Heart right ventricle (tissue), 16 donors: ENCODE measurements at regions not wholly inside any gene's neighbourhood (a gene's known extent, or its start where the extent isn't known, plus 50 kb on each side); places are given as distances from the start of the nearest gene placed in this dataset.

Experiments
- ATAC-seq, 8 donors: fragments of 200-7000 bp; cut with Tn5 transposase; one replicate each; pipeline ENCODE4 v1.9.1; 2020; ENCODE audit warnings: mild to moderate bottlenecking in 8 of 8, moderate library complexity in 8 of 8, moderate number of reproducible peaks in 1 of 8
- DNase-seq, 2 donors: peaks; one replicate each; pipeline ENCODE4 v3.0.0-alpha.2; 2020
- H3K27ac ChIP-seq, 10 donors: fragments of 200-600 bp; sonication (generic) in 2 of 10; one replicate each; pipeline versions ENCODE4 v1.5.0 to v1.8.0; 2020 to 2022; ENCODE audit warnings: mild to moderate bottlenecking in 3 of 10
- H3K27me3 ChIP-seq, 7 donors: fragments of 200-600 bp; one replicate each; pipeline ENCODE4 v1.8.0; 2021 to 2022; ENCODE audit warnings: mild to moderate bottlenecking in 2 of 7
- H3K36me3 ChIP-seq, 9 donors: fragments of 200-600 bp; sonication (generic) in 1 of 9; one replicate each; pipeline versions ENCODE4 v1.5.0 to v1.8.0; 2020 to 2022; ENCODE audit warnings: mild to moderate bottlenecking in 2 of 9
- H3K4me1 ChIP-seq, 9 donors: fragments of 200-600 bp; sonication (generic) in 1 of 9; one replicate each; pipeline versions ENCODE4 v1.5.0 to v1.8.0; 2020 to 2022; ENCODE audit warnings: mild to moderate bottlenecking in 4 of 9
- H3K4me3 ChIP-seq, 10 donors: fragments of 200-600 bp; sonication (generic) in 2 of 10; one replicate each; pipeline versions ENCODE4 v1.5.0 to v1.8.0; 2020 to 2022; ENCODE audit warnings: mild to moderate bottlenecking in 7 of 10, moderate library complexity in 2 of 10
- H3K9me3 ChIP-seq, 11 donors: fragments of 200-600 bp in 10 of 11; sonication (generic) in 2 of 11; one replicate each; pipeline versions ENCODE4 v1.5.0 to v1.8.0; 2013 to 2022; ENCODE audit warnings: mild to moderate bottlenecking in 2 of 11, control low read depth in 1 of 11, moderate library complexity in 1 of 11
- WGBS, 2 donors: extraction: QIAGEN DNeasy Blood & Tissue Kit; methylation state at CpG; one replicate each; pipeline ENCODE4 v1.1.7; 2013; ENCODE audit warnings: inconsistent platforms in 1 of 2; 5-methylcytosine and 5-hydroxymethylcytosine counted together
- intact Hi-C, 10 donors: fragments of 100-400 bp; cut with DNase I; formaldehyde crosslinking; loops; one replicate each; pipeline versions ENCODE4 v1.11.1 to v1.14.2; 2022
- TF ChIP-seq, protein P1 (sequence below), 9 donors: fragments of 200-600 bp; sonication (generic) in 2 of 9; IDR thresholded peaks; one replicate each; pipeline versions ENCODE4 v1.5.0 to v1.8.0; 2021 to 2022; ENCODE audit warnings: antibody characterized with exemption in 9 of 9, mild to moderate bottlenecking in 5 of 9, moderate library complexity in 1 of 9
- donor health status: Arrhythmogenic right ventricular cardiomyopathy.
- donor health status: ischemic (EF 13 %, LVEDD 7.1; RV severe dilation, severe dysfunction).
- donor health status: healthy with polysubstance abuse.
- donor health status: DM: no; HTN: yes; CAD: no.
- donor health status: DM: no; HTN: no; CAD: no.
- donor health status: ischemic (EF 25% LVEDD 6.9; RV normal size, moderate dysfunction).
- donor health status: ischemic (EF 25% LVEDD 5.7; RV mildly dilated, moderate dysfunction).
- donor health status: healthy.
- donor health status: DM: yes; HTN: yes; CAD: no.
- donor health status: Ischemic cardiomyopathy.
- donor health status: ischemic (EF 35%, LVEDD 5.7; RV mildly dilated, moderate dysfunction).
- donor health status: nonischemic (EF 11% LVEDD 7.7; RV severe dilation, severe dysfunction).
- donor health status: DM: yes; HTN: yes; CAD: no.
- donor health status: PGD.
- donor health status: ischemic (EF 29% LVEDD 5.4; RV normal size, mild dysfunction).
- donor health status: nonischemic (EF 23%, LVEDD 6.1; RV moderate dilation, normal function).

DNA sequence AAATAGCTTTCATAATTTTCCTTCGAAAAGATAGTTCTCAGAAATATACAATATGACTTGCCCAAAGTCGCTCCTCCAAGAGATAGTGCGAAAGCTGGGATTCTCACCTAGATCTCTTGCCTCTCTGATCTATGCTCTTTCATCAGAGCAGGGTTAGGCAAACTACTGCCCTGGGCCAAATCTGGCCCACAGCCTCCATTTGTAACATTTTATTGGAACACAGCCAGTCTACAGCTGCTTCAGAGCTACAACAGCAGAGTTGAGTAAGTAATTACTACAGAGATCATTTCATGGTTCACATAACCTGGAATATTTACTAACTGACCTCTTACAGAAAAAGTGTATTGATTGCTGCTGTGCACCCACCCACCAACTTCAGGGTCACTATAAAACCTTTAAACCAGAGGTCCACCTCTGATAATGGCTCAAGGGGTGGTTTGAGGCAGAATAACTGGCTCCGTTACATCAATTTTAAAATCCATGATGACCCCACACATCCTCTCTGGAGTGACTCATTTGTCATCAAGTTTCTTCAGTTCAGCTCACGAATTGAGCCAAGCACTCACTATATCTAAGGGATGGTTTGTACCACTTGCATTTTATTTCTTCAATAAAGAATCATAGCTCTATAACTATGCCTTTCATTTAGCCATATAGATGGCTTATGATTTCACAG is 1019.0 kb downstream of the XPNPEP1 start:
- Histone ChIP-seq H3K27me3 (peaks cover 0 to 22% (median 0%) of the 10 kb centered on the region in 7 donors), H3K4me3 (no peak overlapping the region), H3K9me3 (no peaks in the 10 kb centered on the region), H3K27ac (no peak overlapping the region), H3K36me3 (no peaks in the 10 kb centered on the region), H3K4me1 (peaks cover 0 to 4% (median 0%) of the 10 kb centered on the region in 9 donors)
- intact Hi-C loops: no loop called here
- TF ChIP-seq, protein P1, sequence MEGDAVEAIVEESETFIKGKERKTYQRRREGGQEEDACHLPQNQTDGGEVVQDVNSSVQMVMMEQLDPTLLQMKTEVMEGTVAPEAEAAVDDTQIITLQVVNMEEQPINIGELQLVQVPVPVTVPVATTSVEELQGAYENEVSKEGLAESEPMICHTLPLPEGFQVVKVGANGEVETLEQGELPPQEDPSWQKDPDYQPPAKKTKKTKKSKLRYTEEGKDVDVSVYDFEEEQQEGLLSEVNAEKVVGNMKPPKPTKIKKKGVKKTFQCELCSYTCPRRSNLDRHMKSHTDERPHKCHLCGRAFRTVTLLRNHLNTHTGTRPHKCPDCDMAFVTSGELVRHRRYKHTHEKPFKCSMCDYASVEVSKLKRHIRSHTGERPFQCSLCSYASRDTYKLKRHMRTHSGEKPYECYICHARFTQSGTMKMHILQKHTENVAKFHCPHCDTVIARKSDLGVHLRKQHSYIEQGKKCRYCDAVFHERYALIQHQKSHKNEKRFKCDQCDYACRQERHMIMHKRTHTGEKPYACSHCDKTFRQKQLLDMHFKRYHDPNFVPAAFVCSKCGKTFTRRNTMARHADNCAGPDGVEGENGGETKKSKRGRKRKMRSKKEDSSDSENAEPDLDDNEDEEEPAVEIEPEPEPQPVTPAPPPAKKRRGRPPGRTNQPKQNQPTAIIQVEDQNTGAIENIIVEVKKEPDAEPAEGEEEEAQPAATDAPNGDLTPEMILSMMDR (IDR thresholded peaks at IDR 0.05): no peak
- DNase-seq (no peak), ATAC-seq (peak in 1 of 8 donors; percentile 75)
- WGBS, 2 donors: 76 to 79% methylated on average over 5 of the region's 5 CpGs

DNA sequence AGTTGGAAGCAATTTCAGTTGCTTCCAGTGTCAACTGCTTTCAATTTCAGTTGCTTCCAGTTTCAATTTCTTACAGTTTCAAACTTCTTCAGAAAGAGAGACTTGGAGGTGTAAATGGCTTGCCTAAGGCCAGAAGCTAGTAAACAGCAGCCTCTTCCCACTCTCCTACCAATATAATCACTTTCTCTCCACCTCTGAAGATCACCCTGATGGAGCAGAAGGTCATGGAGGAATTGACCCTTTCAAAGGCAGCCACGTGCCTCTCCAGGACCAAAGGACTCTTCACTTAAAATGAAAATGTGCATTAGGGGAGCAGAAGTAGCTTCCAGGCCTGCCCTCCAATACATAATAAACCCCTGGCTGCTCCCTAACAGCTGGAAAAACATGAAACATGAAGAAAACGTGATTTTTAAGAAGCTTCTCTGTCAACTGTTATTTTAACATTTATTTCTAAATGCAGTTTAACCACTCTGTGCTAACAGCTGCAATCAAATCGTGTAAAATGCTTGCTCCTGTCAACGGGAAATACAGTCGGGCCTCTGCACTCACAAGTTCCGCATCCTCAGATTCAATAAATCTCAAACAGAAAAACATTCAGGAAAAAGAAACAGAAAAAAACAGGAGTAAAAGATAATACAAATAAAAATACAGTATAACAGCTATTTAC is 1020.6 kb downstream of the XPNPEP1 start:
- H3K36me3 ChIP-seq: no peaks in the 10 kb centered on the region
- DNase-seq (no peak), ATAC-seq (no peak)
- no peak overlapping the region for H3K4me3 ChIP-seq
- peaks cover 0 to 4% (median 0%) of the 10 kb centered on the region in 9 donors for H3K4me1 ChIP-seq
- no peaks in the 10 kb centered on the region for H3K9me3 ChIP-seq
- intact Hi-C loops: no loop called here
- H3K27ac ChIP-seq: peak overlapping the region in 3 of 10 donors; percentile 10 to 15 (median 13)
- 51 to 60% methylated on average over 6 of the region's 6 CpGs for WGBS, 2 donors
- peaks cover 0 to 9% (median 0%) of the 10 kb centered on the region in 7 donors for H3K27me3 ChIP-seq
- TF ChIP-seq, protein P1 (IDR thresholded peaks at IDR 0.05): no peak

DNA sequence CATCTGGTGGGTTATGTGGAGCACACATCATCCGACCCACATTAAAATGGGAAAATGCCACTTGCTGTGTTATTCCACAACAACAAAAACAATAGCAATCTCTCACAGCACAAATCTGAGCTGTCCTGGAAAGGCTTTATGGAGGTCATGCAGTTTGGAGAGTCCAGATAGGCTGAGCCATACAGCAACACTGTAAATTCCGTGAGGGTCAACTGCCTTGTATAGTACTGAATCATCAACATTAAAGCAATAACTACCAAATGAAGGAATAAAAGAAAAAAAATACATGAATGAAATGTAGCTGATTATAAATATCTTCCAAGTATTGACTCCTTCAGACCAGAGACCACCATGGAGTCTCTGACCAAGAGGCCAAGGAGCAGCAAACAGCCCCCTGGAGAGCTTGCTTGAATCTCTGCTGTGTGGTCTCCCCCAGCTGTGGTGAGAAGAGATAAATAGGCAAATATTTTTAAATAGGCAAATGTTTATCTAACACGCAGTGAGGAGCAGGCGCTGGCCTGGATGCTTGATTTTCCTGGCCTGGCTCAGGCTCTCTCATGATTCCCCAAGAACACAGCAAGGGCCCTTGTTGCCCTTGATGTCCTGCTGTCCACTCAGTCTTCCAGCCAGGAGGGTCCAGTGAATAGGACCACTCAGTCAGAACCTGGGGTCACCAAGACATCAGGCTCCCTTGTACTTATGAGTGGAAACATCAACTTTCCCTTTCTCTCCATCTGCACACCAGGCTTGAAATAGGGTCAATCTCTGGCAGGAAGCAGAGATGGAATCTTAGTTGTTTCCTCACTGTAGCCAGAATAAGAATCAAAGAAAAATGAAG is 1021.3 kb downstream of the XPNPEP1 start:
- ATAC-seq (no peak), DNase-seq (no peak)
- Histone ChIP-seq H3K27me3 (peaks cover 0 to 10% (median 0%) of the 10 kb centered on the region in 7 donors), H3K27ac (peak overlapping the region in 4 of 10 donors; percentile 5 to 21 (median 14)), H3K9me3 (no peaks in the 10 kb centered on the region), H3K4me3 (no peak overlapping the region), H3K4me1 (peaks cover 0 to 4% (median 0%) of the 10 kb centered on the region in 9 donors), H3K36me3 (no peaks in the 10 kb centered on the region)
- TF ChIP-seq, protein P1 (IDR thresholded peaks at IDR 0.05): no peak
- WGBS, 2 donors: 61 to 65% methylated on average over 4 of the region's 4 CpGs
- intact Hi-C loops: no loop called here

DNA sequence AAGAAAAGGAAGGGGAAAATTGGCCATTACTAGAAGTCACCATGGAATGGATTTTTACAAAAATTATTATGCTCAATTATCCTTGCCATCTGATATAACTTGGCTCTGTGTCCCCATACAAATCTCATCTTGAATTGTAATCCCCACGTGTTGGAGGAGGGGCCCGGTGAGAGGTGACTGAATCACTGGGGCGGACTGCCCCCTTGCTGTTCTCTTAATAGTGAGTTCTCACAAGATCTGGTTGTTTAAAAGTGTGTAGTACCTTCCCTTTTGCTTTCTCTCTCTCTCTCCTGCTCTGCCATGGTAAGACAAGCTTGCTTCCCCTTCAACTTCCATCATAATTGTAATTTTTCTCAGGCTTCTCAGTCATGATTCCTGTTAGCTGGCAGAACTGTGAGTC is 1023.6 kb downstream of the XPNPEP1 start:
- ATAC-seq (no peak), DNase-seq (no peak)
- Histone ChIP-seq H3K36me3 (no peaks in the 10 kb centered on the region), H3K27ac (no peak overlapping the region), H3K27me3 (peaks cover 0 to 7% (median 0%) of the 10 kb centered on the region in 7 donors), H3K9me3 (no peaks in the 10 kb centered on the region), H3K4me3 (no peak overlapping the region), H3K4me1 (peaks cover 0 to 4% (median 0%) of the 10 kb centered on the region in 9 donors)
- WGBS, 2 donors: 29 to 38% methylated on average over 3 of the region's 3 CpGs
- TF ChIP-seq, protein P1 (IDR thresholded peaks at IDR 0.05): no peak
- intact Hi-C loops: no loop called here
